ENCODE measurements at regions not wholly inside any gene's neighbourhood (a gene's known extent, or its start where the extent isn't known, plus 50 kb on each side); places are given as distances from the start of the nearest gene placed in this dataset.

- Histone ChIP-seq H3K9ac (ENCODE audit: low read depth, low read length, poor library complexity, severe bottlenecking) (no peak overlapping the region), H4K20me1 (ENCODE audit: insufficient read depth, low read length, poor library complexity, severe bottlenecking) (no peaks in the 10 kb centered on the region), H3K4me3 (ENCODE audit: low read length, poor library complexity, severe bottlenecking) (no peak overlapping the region), H3F3A (ENCODE audit: low read depth) (no peaks in the 10 kb centered on the region), H3K9me3 (ENCODE audit: insufficient read depth, low read depth, low read length) (no peaks in the 10 kb centered on the region), H3K36me3 (ENCODE audit: insufficient read depth, low read length) (no peaks in the 10 kb centered on the region), H2AFZ (ENCODE audit: low read length) (no peak overlapping the region), H3K4me1 (ENCODE audit: insufficient read depth, low read length, poor library complexity, severe bottlenecking) (no peaks in the 10 kb centered on the region), H3K27me3 (ENCODE audit: insufficient read depth, low read length, poor library complexity, severe bottlenecking) (no peaks in the 10 kb centered on the region), H3K79me2 (ENCODE audit: insufficient read depth, low read length) (no peaks in the 10 kb centered on the region), H3K9me2 (replicated peaks; ENCODE audit: low read depth, low read length) (no peaks in the 10 kb centered on the region), H3K4me2 (ENCODE audit: low read depth, low read length, poor library complexity, severe bottlenecking) (no peak overlapping the region)
- no peak for TF ChIP-seq CTCF (conservative IDR thresholded peaks at IDR 0.05; ENCODE audit: low read length)
- no peak for TF ChIP-seq EZH2phosphoT487 (IDR thresholded peaks at IDR 0.05; ENCODE audit: borderline replicate concordance)
Measured at GRCh38 chr21:27134516-27134915, 167.6 kb upstream of the ADAMTS5 start.

DNA sequence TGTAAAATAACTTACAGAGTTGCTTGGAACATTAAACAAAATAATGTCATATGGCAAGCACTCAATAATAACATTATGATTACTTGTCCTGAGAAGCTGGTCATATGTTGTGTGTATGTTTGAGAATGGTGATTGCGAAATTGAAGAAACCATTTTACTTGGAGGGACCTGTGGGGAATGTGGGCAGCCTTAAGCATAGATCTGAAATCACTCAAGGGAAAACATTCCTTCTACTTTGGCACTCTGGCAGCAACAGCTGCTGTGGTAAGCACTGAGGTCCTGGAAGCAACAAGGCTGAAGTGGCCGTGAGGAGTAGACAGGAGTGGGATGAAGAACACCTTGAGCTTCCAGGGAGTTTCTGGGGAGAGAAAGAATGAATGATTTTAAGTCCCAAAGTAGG lies 165.4 kb upstream of the ADAMTS5 start:
- no peaks in the 10 kb centered on the region for H4K20me1 ChIP-seq (ENCODE audit: insufficient read depth, low read length, poor library complexity, severe bottlenecking)
- H2AFZ ChIP-seq (ENCODE audit: low read length) = no peak overlapping the region
- no peaks in the 10 kb centered on the region for H3F3A ChIP-seq (ENCODE audit: low read depth)
- no peaks in the 10 kb centered on the region for H3K9me3 ChIP-seq (ENCODE audit: insufficient read depth, low read depth, low read length)
- no peaks in the 10 kb centered on the region for H3K9me2 ChIP-seq (replicated peaks; ENCODE audit: low read depth, low read length)
- no peaks in the 10 kb centered on the region for H3K36me3 ChIP-seq (ENCODE audit: insufficient read depth, low read length)
- TF ChIP-seq CTCF (conservative IDR thresholded peaks at IDR 0.05; ENCODE audit: low read length) = no peak
- no peak for TF ChIP-seq EZH2phosphoT487 (IDR thresholded peaks at IDR 0.05; ENCODE audit: borderline replicate concordance)
- no peaks in the 10 kb centered on the region for H3K27me3 ChIP-seq (ENCODE audit: insufficient read depth, low read length, poor library complexity, severe bottlenecking)
- H3K9ac ChIP-seq (ENCODE audit: low read depth, low read length, poor library complexity, severe bottlenecking) = no peak overlapping the region
- no peaks in the 10 kb centered on the region for H3K4me1 ChIP-seq (ENCODE audit: insufficient read depth, low read length, poor library complexity, severe bottlenecking)
- no peaks in the 10 kb centered on the region for H3K79me2 ChIP-seq (ENCODE audit: insufficient read depth, low read length)
- no peak overlapping the region for H3K4me3 ChIP-seq (ENCODE audit: low read length, poor library complexity, severe bottlenecking)
- H3K4me2 ChIP-seq (ENCODE audit: low read depth, low read length, poor library complexity, severe bottlenecking) = no peak overlapping the region

DNA sequence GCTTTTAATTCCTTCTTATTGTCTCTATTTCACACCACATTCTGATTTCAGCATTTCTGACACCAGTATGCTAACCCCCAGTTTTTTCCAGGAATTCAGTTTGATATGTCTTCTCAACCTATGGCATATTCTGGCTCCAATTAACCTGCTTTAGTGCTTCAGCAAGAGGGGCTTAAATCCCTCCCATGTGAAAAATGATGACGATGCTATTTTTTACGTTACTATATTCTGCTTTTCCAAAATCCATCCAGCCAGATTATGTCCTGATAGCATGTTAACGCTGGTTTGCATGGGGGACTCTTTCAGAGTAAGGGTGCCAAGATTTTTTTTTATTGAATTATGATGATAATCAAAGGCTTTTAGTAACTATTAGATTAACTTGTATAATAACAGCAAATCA lies 163.3 kb upstream of the ADAMTS5 start:
- Histone ChIP-seq H3K4me3 (ENCODE audit: low read length, poor library complexity, severe bottlenecking) (no peak overlapping the region), H3K4me1 (ENCODE audit: insufficient read depth, low read length, poor library complexity, severe bottlenecking) (no peaks in the 10 kb centered on the region), H3F3A (ENCODE audit: low read depth) (no peaks in the 10 kb centered on the region), H4K20me1 (ENCODE audit: insufficient read depth, low read length, poor library complexity, severe bottlenecking) (no peaks in the 10 kb centered on the region), H2AFZ (ENCODE audit: low read length) (no peak overlapping the region), H3K4me2 (ENCODE audit: low read depth, low read length, poor library complexity, severe bottlenecking) (no peak overlapping the region), H3K9me2 (replicated peaks; ENCODE audit: low read depth, low read length) (no peaks in the 10 kb centered on the region), H3K27me3 (ENCODE audit: insufficient read depth, low read length, poor library complexity, severe bottlenecking) (no peaks in the 10 kb centered on the region), H3K9me3 (ENCODE audit: insufficient read depth, low read depth, low read length) (no peaks in the 10 kb centered on the region), H3K9ac (ENCODE audit: low read depth, low read length, poor library complexity, severe bottlenecking) (no peak overlapping the region), H3K36me3 (ENCODE audit: insufficient read depth, low read length) (no peaks in the 10 kb centered on the region), H3K79me2 (ENCODE audit: insufficient read depth, low read length) (no peaks in the 10 kb centered on the region)
- TF ChIP-seq CTCF (conservative IDR thresholded peaks at IDR 0.05; ENCODE audit: low read length) (no peak), EZH2phosphoT487 (IDR thresholded peaks at IDR 0.05; ENCODE audit: borderline replicate concordance) (no peak)

All from Loucy (cell line).